IMR-90 (cell line): ENCODE measurements at regions not wholly inside any gene's neighbourhood (a gene's known extent, or its start where the extent isn't known, plus 50 kb on each side); places are given as distances from the start of the nearest gene placed in this dataset.

Experiments
- ATAC-seq: fragments of 200-7000 bp; cut with Tn5 transposase; 2 replicates; pipeline ENCODE4 v1.9.1; 2020; ENCODE audit warnings: low read depth, mild to moderate bottlenecking, moderate library complexity
- BruUV-seq: library from RNA; stranded (reverse); fragments of 400-500 nt; replicated peaks from 2 replicates; lab custom pipeline; 2021; lab: Mats Ljungman, UMichigan
- CTCF ChIA-PET: fragments of 300-600 bp; formaldehyde crosslinking; extraction: SDS; loops from one replicate; lab custom pipeline; 2021; ENCODE audit warnings: antibody characterized with exemption; lab: Yijun Ruan, JAX
- POLR2A ChIA-PET: fragments of 300-600 bp; sonication (Branson Sonifier 250); formaldehyde crosslinking; loops from one replicate; lab custom pipeline; 2022; ENCODE audit warnings: antibody characterized with exemption; ENCODE audit not compliant: unreplicated experiment; lab: Charles Lee
- DNase-seq: peaks from one replicate; pipeline ENCODE4 v3.0.0; 2013
- H2AFZ ChIP-seq: replicated peaks from 2 replicates; pipeline ENCODE3; 2013; ENCODE audit warnings: low read length, mild to moderate bottlenecking; ENCODE audit not compliant: poor library complexity
- H2AK5ac ChIP-seq: 2 replicates; pipeline ENCODE4 v1.6.1; 2013; ENCODE audit warnings: low read depth, low read length, inconsistent platforms
- H2AK9ac ChIP-seq: replicated peaks from 2 replicates; pipeline ENCODE3; 2013; ENCODE audit warnings: mild to moderate bottlenecking, low read depth, low read length, moderate library complexity; ENCODE audit not compliant: poor library complexity
- H2BK120ac ChIP-seq: 2 replicates; pipeline ENCODE4 v1.6.1; 2013; ENCODE audit warnings: low read depth, low read length, inconsistent platforms
- H2BK15ac ChIP-seq: 3 replicates; pipeline ENCODE4 v1.6.1; 2013; ENCODE audit warnings: low read depth, low read length, inconsistent platforms
- H2BK20ac ChIP-seq: 2 replicates; pipeline ENCODE4 v1.6.1; 2013; ENCODE audit warnings: low read depth, mild to moderate bottlenecking, inconsistent platforms, low read length, moderate library complexity
- H2BK5ac ChIP-seq: 2 replicates; pipeline ENCODE4 v1.6.1; 2013; ENCODE audit warnings: mild to moderate bottlenecking, low read depth, low read length, inconsistent platforms; ENCODE audit not compliant: poor library complexity, severe bottlenecking
- H3K14ac ChIP-seq: replicated peaks from 2 replicates; pipeline ENCODE4 v1.6.1; 2013; ENCODE audit warnings: low read depth, low read length, inconsistent platforms
- H3K18ac ChIP-seq: 2 replicates; pipeline ENCODE4 v1.6.1; 2013; ENCODE audit warnings: low read depth, low read length, control low read depth
- H3K23ac ChIP-seq: 2 replicates; pipeline ENCODE4 v1.6.1; 2013; ENCODE audit warnings: low read depth, low read length, inconsistent platforms
- H3K27ac ChIP-seq: 2 replicates; pipeline ENCODE4 v1.5.1; 2013; ENCODE audit warnings: mild to moderate bottlenecking, control low read depth, low read length; ENCODE audit not compliant: insufficient read depth
- H3K27me3 ChIP-seq: 2 replicates; pipeline ENCODE4 v1.6.1; 2013; ENCODE audit warnings: low read length; ENCODE audit not compliant: control insufficient read depth, insufficient read depth
- H3K36me3 ChIP-seq: 2 replicates; pipeline ENCODE4 v1.6.1; 2013; ENCODE audit warnings: low read length, mixed read lengths; ENCODE audit not compliant: control insufficient read depth, insufficient read depth
- H3K4ac ChIP-seq: 2 replicates; pipeline ENCODE4 v1.6.1; 2013; ENCODE audit warnings: low read depth, low read length, inconsistent platforms
- H3K4me1 ChIP-seq: 2 replicates; pipeline ENCODE4 v1.6.1; 2013; ENCODE audit warnings: low read length, mixed read lengths; ENCODE audit not compliant: control insufficient read depth, insufficient read depth
- H3K4me2 ChIP-seq: 2 replicates; pipeline ENCODE4 v1.6.1; 2013; ENCODE audit warnings: low read depth, mild to moderate bottlenecking, control low read depth, low read length, moderate library complexity
- H3K4me3 ChIP-seq: 2 replicates; pipeline ENCODE4 v1.5.1; 2013; ENCODE audit warnings: low read depth, mild to moderate bottlenecking, control low read depth, low read length, moderate library complexity; ENCODE audit not compliant: insufficient read depth
- H3K56ac ChIP-seq: 2 replicates; pipeline ENCODE4 v1.6.1; 2013; ENCODE audit warnings: low read length, inconsistent platforms; ENCODE audit not compliant: insufficient read depth; ENCODE audit errors: extremely low read depth
- H3K79me1 ChIP-seq, 2 experiments: 2 replicates each; pipeline ENCODE4 v1.6.1; 2013; ENCODE audit warnings: low read length in 2 of 2, inconsistent platforms in 1 of 2, low read depth in 1 of 2
- H3K9ac ChIP-seq: 2 replicates; pipeline ENCODE4 v1.6.1; 2013; ENCODE audit warnings: low read depth, low read length, control low read depth
- H3K9me1 ChIP-seq: 2 replicates; pipeline ENCODE4 v1.6.1; 2013; ENCODE audit warnings: low read length, inconsistent platforms; ENCODE audit not compliant: insufficient read depth
- H3K9me3 ChIP-seq: 2 replicates; pipeline ENCODE4 v1.6.1; 2013; ENCODE audit warnings: low read length; ENCODE audit not compliant: control insufficient read depth, insufficient read depth
- H4K20me1 ChIP-seq: 2 replicates; pipeline ENCODE4 v1.6.1; 2013; ENCODE audit warnings: low read length, inconsistent platforms; ENCODE audit not compliant: insufficient read depth
- H4K5ac ChIP-seq: 2 replicates; pipeline ENCODE4 v1.6.1; 2013; ENCODE audit warnings: mild to moderate bottlenecking, low read depth, low read length, control low read depth
- H4K8ac ChIP-seq, 2 experiments: 2 replicates each; pipeline ENCODE4 v1.6.1; 2013; ENCODE audit warnings: low read depth in 2 of 2, low read length in 2 of 2, control low read depth in 1 of 2, inconsistent platforms in 1 of 2
- H4K91ac ChIP-seq: 2 replicates; pipeline ENCODE4 v1.6.1; 2013; ENCODE audit warnings: low read depth, low read length, inconsistent platforms; ENCODE audit not compliant: insufficient read depth
- BHLHE40 ChIP-seq: fragments of 150-350 bp; IDR thresholded peaks from 2 replicates; pipeline ENCODE4 v1.6.1; 2016; ENCODE audit warnings: mild to moderate bottlenecking, low read depth, low read length
- CEBPB ChIP-seq: IDR thresholded peaks from 2 replicates; pipeline ENCODE4 v1.6.1; 2012; ENCODE audit warnings: low read depth, low read length, improper control_type of control experiment
- CHD1 ChIP-seq: IDR thresholded peaks from 2 replicates; pipeline ENCODE4 v1.6.1; 2012; ENCODE audit warnings: low read depth, low read length, improper control_type of control experiment
- CTCF ChIP-seq: conservative IDR thresholded peaks from 2 replicates; pipeline ENCODE4 v1.5.1; 2012; ENCODE audit warnings: mild to moderate bottlenecking, low read depth, low read length, improper control_type of control experiment
- ELK1 ChIP-seq: fragments of 150-350 bp; IDR thresholded peaks from 2 replicates; pipeline ENCODE4 v1.6.1; 2016; ENCODE audit warnings: low read depth, mild to moderate bottlenecking, low read length, moderate library complexity, borderline replicate concordance
- FOS ChIP-seq: fragments of 150-350 bp; IDR thresholded peaks from 2 replicates; pipeline ENCODE4 v1.6.1; 2016; ENCODE audit warnings: low read depth, low read length
- MAFK ChIP-seq: IDR thresholded peaks from 2 replicates; pipeline ENCODE4 v1.6.1; 2012; ENCODE audit warnings: low read depth, low read length, improper control_type of control experiment
- MAZ ChIP-seq: IDR thresholded peaks from 2 replicates; pipeline ENCODE4 v1.6.1; 2012; ENCODE audit warnings: low read depth, mild to moderate bottlenecking, low read length, improper control_type of control experiment, moderate library complexity, borderline replicate concordance
- MXI1 ChIP-seq: IDR thresholded peaks from 2 replicates; pipeline ENCODE4 v1.6.1; 2012; ENCODE audit warnings: low read depth, mild to moderate bottlenecking, low read length, moderate library complexity, borderline replicate concordance
- NFE2L2 ChIP-seq: fragments of 150-350 bp; IDR thresholded peaks from 2 replicates; pipeline ENCODE4 v1.6.1; 2016; ENCODE audit warnings: low read depth, mild to moderate bottlenecking, low read length
- POLR2A ChIP-seq: IDR thresholded peaks from 2 replicates; pipeline ENCODE4 v1.6.1; 2012; ENCODE audit warnings: mild to moderate bottlenecking, low read depth, low read length
- RAD21 ChIP-seq: IDR thresholded peaks from 2 replicates; pipeline ENCODE4 v1.6.1; 2012; ENCODE audit warnings: low read length, improper control_type of control experiment
- RCOR1 ChIP-seq: IDR thresholded peaks from 2 replicates; pipeline ENCODE4 v1.6.1; 2012; ENCODE audit warnings: mild to moderate bottlenecking, low read length, improper control_type of control experiment; ENCODE audit not compliant: insufficient replicate concordance
- RFX5 ChIP-seq: IDR thresholded peaks from 2 replicates; pipeline ENCODE4 v1.8.0; 2012; ENCODE audit warnings: low read depth, mild to moderate bottlenecking, low read length, moderate library complexity
- SMC3 ChIP-seq: fragments of 150-350 bp; IDR thresholded peaks from 2 replicates; pipeline ENCODE4 v1.6.1; 2016; ENCODE audit warnings: low read depth, mild to moderate bottlenecking, antibody characterized with exemption, low read length, moderate library complexity
- USF2 ChIP-seq: fragments of 150-350 bp; IDR thresholded peaks from 2 replicates; pipeline ENCODE4 v1.6.1; 2017; ENCODE audit warnings: mild to moderate bottlenecking, antibody characterized with exemption, low read length, low read depth
- WGBS, 2 experiments: methylation state at CpG; one replicate each; pipeline versions ENCODE4 v1.1.5 to v1.1.7; 2013; ENCODE audit warnings: missing lambda C conversion rate in 2 of 2; ENCODE audit not compliant: insufficient read length in 1 of 2; ENCODE audit errors: extremely low coverage in 2 of 2; 5-methylcytosine and 5-hydroxymethylcytosine counted together
- dilution Hi-C: fragments of 300-500 bp; cut with HindIII; formaldehyde crosslinking; loops from one replicate; pipeline ENCODE4 v1.14.3; 2018; ENCODE audit warnings: low sequenced_read_pairs; ENCODE audit not compliant: unreplicated experiment
- in situ Hi-C: fragments of 300-500 bp; cut with MboI; formaldehyde crosslinking; loops from 3 replicates; pipeline ENCODE4 v1.14.3; 2019; ENCODE audit warnings: low sequenced_read_pairs, inconsistent platforms, mixed read lengths
- intact Hi-C: fragments of 100-400 bp; cut with micrococcal nuclease; formaldehyde crosslinking; loops from 2 replicates; pipeline ENCODE4 v1.10.0; 2022

GRCh38 chr10:21449288-21449966 lies 76.1 kb downstream of the SKIDA1 start:
- Histone ChIP-seq H4K91ac (no peak overlapping the region), H3K4me3 (no peak overlapping the region), H2BK20ac (no peak overlapping the region), H3K14ac (no peak overlapping the region), H3K79me1 (no peaks in the 10 kb centered on the region), H3K9ac (no peak overlapping the region), H4K8ac (no peak overlapping the region), H3K18ac (no peak overlapping the region), H3K4me2 (no peak overlapping the region), H2AK5ac (no peak overlapping the region), H3K4me1 (no peaks in the 10 kb centered on the region), H2BK120ac (no peak overlapping the region), H3K23ac (no peak overlapping the region), H3K36me3 (no peaks in the 10 kb centered on the region), H2AFZ (no peak overlapping the region), H4K5ac (no peak overlapping the region), H3K4ac (no peak overlapping the region), H4K20me1 (no peaks in the 10 kb centered on the region), H3K56ac (no peak overlapping the region), H3K27me3 (no peaks in the 10 kb centered on the region), H2BK5ac (no peak overlapping the region), H3K9me1 (no peaks in the 10 kb centered on the region), H3K27ac (no peak overlapping the region), H2AK9ac (no peak overlapping the region), H2BK15ac (no peak overlapping the region), H3K9me3 (no peaks in the 10 kb centered on the region)
- no peak for TF ChIP-seq RCOR1
- TF ChIP-seq BHLHE40, result no peak
- TF ChIP-seq CTCF, result no peak
- TF ChIP-seq RAD21, result no peak
- no peak for TF ChIP-seq RFX5
- no peak for TF ChIP-seq POLR2A
- TF ChIP-seq MXI1, result no peak
- no peak for TF ChIP-seq ELK1
- no peak for TF ChIP-seq FOS
- TF ChIP-seq USF2, result no peak
- TF ChIP-seq SMC3, result no peak
- no peak for TF ChIP-seq MAZ
- TF ChIP-seq CEBPB, result no peak
- no peak for TF ChIP-seq MAFK
- no peak for TF ChIP-seq NFE2L2
- TF ChIP-seq CHD1, result no peak
- dilution Hi-C loops, result no loop called here
- DNase-seq (no peak), ATAC-seq (no peak)
- WGBS, 2 experiments, result no CpG with 5 or more reads among the region's 8 CpGs
- intact Hi-C loops, result no loop called here
- CTCF ChIA-PET, result interaction anchor here (0.5 kb wide), 1 partner anchor 247 kb away, joined by 3 read pairs; no protein-coding TSS in a partner anchor
- POLR2A ChIA-PET, result no interaction called here
- in situ Hi-C loops, result no loop called here
- no TSS peak for BruUV-seq
